NCI-H345 (cell line): ENCODE measurements at regions not wholly inside any gene's neighbourhood (a gene's known extent, or its start where the extent isn't known, plus 50 kb on each side); places are given as distances from the start of the nearest gene placed in this dataset.
A peak's percentile ranks its signal among the peaks of the same experiment; 100 is the strongest.
"Not testable (repeated sequence)": the region's sequence is repeated elsewhere in the genome, so short reads cannot be mapped to it uniquely, and the experiment has no call there.

ENCODE experiments used
- DNase-seq: peaks from one replicate; lab custom pipeline; 2025; lab: John Stamatoyannopoulos, UW

- not testable (repeated sequence) for DNase-seq
These were observed 51.1 kb upstream of the RASSF6 start for GRCh38 chr4:73671348-73671747.

- no peak for DNase-seq
These were observed 53.0 kb upstream of the RASSF6 start for GRCh38 chr4:73673286-73673685.

GRCh38 chr4:73674451-73674919 is 54.2 kb upstream of the RASSF6 start:
- DNase-seq = no peak

GRCh38 chr4:73675623-73676022 is 55.4 kb upstream of the RASSF6 start:
- DNase-seq = no peak

- DNase-seq = no peak
These were observed 55.9 kb upstream of the RASSF6 start for GRCh38 chr4:73676136-73676535.

GRCh38 chr4:73676861-73677323 is 56.7 kb upstream of the RASSF6 start:
- peak; percentile 88 for DNase-seq

- no peak for DNase-seq
These were observed 59.6 kb upstream of the RASSF6 start for GRCh38 chr4:73679836-73680235.

- no peak for DNase-seq
These were observed 58.6 kb upstream of the CXCL8 start for GRCh38 chr4:73681776-73682175.

GRCh38 chr4:73682508-73682907 is 57.9 kb upstream of the CXCL8 start:
- no peak for DNase-seq

- DNase-seq = no peak
These were observed 57.3 kb upstream of the CXCL8 start for GRCh38 chr4:73683033-73683432.

- DNase-seq = no peak
These were observed 56.9 kb upstream of the CXCL8 start for GRCh38 chr4:73683456-73683855.

GRCh38 chr4:73684097-73684496 is 56.3 kb upstream of the CXCL8 start:
- DNase-seq = no peak

- no peak for DNase-seq
These were observed 55.3 kb upstream of the CXCL8 start for GRCh38 chr4:73685052-73685451.

- no peak for DNase-seq
These were observed 52.9 kb upstream of the CXCL8 start for GRCh38 chr4:73687421-73687820.

- DNase-seq = no peak
These were observed 50.2 kb upstream of the CXCL8 start for GRCh38 chr4:73690051-73690738.
